ENCODE measurements at regions not wholly inside any gene's neighbourhood (a gene's known extent, or its start where the extent isn't known, plus 50 kb on each side); places are given as distances from the start of the nearest gene placed in this dataset.

- Histone ChIP-seq H3K27me3 (ENCODE audit: insufficient read depth, low read length) (no peaks in the 10 kb centered on the region), H3K79me2 (ENCODE audit: insufficient read depth, low read length) (no peaks in the 10 kb centered on the region), H3K9me2 (ENCODE audit: low read depth, low read length) (no peaks in the 10 kb centered on the region), H3K9me3 (ENCODE audit: low read length) (no peaks in the 10 kb centered on the region), H3K4me3 (ENCODE audit: low read depth, low read length, poor library complexity, severe bottlenecking) (no peak overlapping the region), H3F3A (ENCODE audit: insufficient read depth, low read length) (no peaks in the 10 kb centered on the region), H3K4me1 (ENCODE audit: insufficient read depth, low read length, severe bottlenecking) (no peaks in the 10 kb centered on the region), H3K4me2 (ENCODE audit: low read length) (no peak overlapping the region), H4K20me1 (ENCODE audit: insufficient read depth, low read length) (no peaks in the 10 kb centered on the region), H2AFZ (ENCODE audit: low read length) (no peak overlapping the region), H3K9ac (ENCODE audit: low read length) (no peak overlapping the region), H3K27ac (ENCODE audit: low read depth, low read length, poor library complexity, severe bottlenecking) (no peak overlapping the region), H3K36me3 (ENCODE audit: insufficient read depth, low read length) (no peaks in the 10 kb centered on the region)
- no peak for TF ChIP-seq CTCF (IDR thresholded peaks at IDR 0.05; ENCODE audit: low read length)
- TF ChIP-seq EZH2 (IDR thresholded peaks at IDR 0.05; ENCODE audit: borderline replicate concordance, low read length), result no peak
Measured at GRCh38 chr9:107639426-107639825, 149.9 kb upstream of the KLF4 start.

DNA sequence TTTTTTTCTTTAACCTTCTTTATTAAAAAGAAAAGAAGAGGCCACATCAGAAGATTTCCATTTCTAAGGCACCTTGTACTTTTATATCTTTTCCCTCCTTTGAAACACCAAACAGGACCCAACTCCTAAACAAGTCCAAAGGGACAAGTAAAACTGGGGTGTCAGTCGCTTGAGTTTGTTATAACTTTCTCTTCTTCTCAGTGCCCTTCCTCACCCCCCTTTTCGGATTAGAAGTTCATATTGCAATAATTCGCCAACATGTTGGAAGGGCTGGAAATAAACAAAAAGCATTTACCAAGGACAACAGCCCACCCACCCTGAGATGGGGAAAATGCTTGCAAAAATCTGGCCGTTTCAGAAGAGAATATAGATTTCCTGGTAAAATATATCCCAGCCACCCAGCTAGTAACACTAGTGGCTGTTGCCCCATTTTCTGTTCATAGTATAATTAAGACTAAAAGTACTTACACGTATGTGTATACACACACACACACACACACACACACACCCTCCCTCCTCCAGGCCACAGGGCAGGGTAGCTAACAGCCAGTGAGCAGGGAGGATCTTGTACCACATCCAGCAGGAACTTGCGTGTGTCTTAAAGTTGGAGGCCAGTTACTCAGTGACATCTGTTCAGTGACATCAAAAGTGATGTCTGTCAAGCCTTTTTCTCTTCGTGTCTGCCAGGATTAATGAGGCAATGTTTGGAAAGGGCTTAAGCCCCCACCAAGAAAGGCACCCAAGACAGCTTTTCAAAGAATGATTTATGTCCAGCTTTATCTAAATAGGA, 149.1 kb upstream of the KLF4 start:
- no peak overlapping the region for H3K27ac ChIP-seq (ENCODE audit: low read depth, low read length, poor library complexity, severe bottlenecking)
- H3K79me2 ChIP-seq (ENCODE audit: insufficient read depth, low read length), result no peaks in the 10 kb centered on the region
- no peak overlapping the region for H3K9ac ChIP-seq (ENCODE audit: low read length)
- H2AFZ ChIP-seq (ENCODE audit: low read length), result no peak overlapping the region
- no peak overlapping the region for H3K4me2 ChIP-seq (ENCODE audit: low read length)
- no peak overlapping the region for H3K4me3 ChIP-seq (ENCODE audit: low read depth, low read length, poor library complexity, severe bottlenecking)
- H3K36me3 ChIP-seq (ENCODE audit: insufficient read depth, low read length), result no peaks in the 10 kb centered on the region
- H3K27me3 ChIP-seq (ENCODE audit: insufficient read depth, low read length), result no peaks in the 10 kb centered on the region
- H3K9me3 ChIP-seq (ENCODE audit: low read length), result no peaks in the 10 kb centered on the region
- no peaks in the 10 kb centered on the region for H3K4me1 ChIP-seq (ENCODE audit: insufficient read depth, low read length, severe bottlenecking)
- H3F3A ChIP-seq (ENCODE audit: insufficient read depth, low read length), result no peaks in the 10 kb centered on the region
- TF ChIP-seq EZH2 (IDR thresholded peaks at IDR 0.05; ENCODE audit: borderline replicate concordance, low read length) (no peak), CTCF (IDR thresholded peaks at IDR 0.05; ENCODE audit: low read length) (no peak)
- no peaks in the 10 kb centered on the region for H3K9me2 ChIP-seq (ENCODE audit: low read depth, low read length)
- no peaks in the 10 kb centered on the region for H4K20me1 ChIP-seq (ENCODE audit: insufficient read depth, low read length)

- Histone ChIP-seq H4K20me1 (ENCODE audit: insufficient read depth, low read length) (no peaks in the 10 kb centered on the region), H3K27me3 (ENCODE audit: insufficient read depth, low read length) (no peaks in the 10 kb centered on the region), H3K4me3 (ENCODE audit: low read depth, low read length, poor library complexity, severe bottlenecking) (no peak overlapping the region), H3K79me2 (ENCODE audit: insufficient read depth, low read length) (no peaks in the 10 kb centered on the region), H3K36me3 (ENCODE audit: insufficient read depth, low read length) (no peaks in the 10 kb centered on the region), H3K27ac (ENCODE audit: low read depth, low read length, poor library complexity, severe bottlenecking) (no peak overlapping the region), H3K4me2 (ENCODE audit: low read length) (no peak overlapping the region), H3K9me3 (ENCODE audit: low read length) (no peaks in the 10 kb centered on the region), H3K4me1 (ENCODE audit: insufficient read depth, low read length, severe bottlenecking) (no peaks in the 10 kb centered on the region), H3K9me2 (ENCODE audit: low read depth, low read length) (no peaks in the 10 kb centered on the region), H2AFZ (ENCODE audit: low read length) (no peak overlapping the region), H3K9ac (ENCODE audit: low read length) (no peak overlapping the region), H3F3A (ENCODE audit: insufficient read depth, low read length) (no peaks in the 10 kb centered on the region)
- TF ChIP-seq CTCF (IDR thresholded peaks at IDR 0.05; ENCODE audit: low read length), result no peak
- no peak for TF ChIP-seq EZH2 (IDR thresholded peaks at IDR 0.05; ENCODE audit: borderline replicate concordance, low read length)
Measured at GRCh38 chr9:107637421-107638420, 148.2 kb upstream of the KLF4 start.

All from OCI-LY1 (cell line).